OCI-LY3 (cell line): ENCODE measurements at regions not wholly inside any gene's neighbourhood (a gene's known extent, or its start where the extent isn't known, plus 50 kb on each side); places are given as distances from the start of the nearest gene placed in this dataset.
"Not testable (repeated sequence)": the region's sequence is repeated elsewhere in the genome, so short reads cannot be mapped to it uniquely, and the experiment has no call there.

Experiments used
- H2AFZ ChIP-seq: fragments of 200-600, 300-600 bp; shearing (Covaris generic); 2 replicates; pipeline ENCODE4 v1.6.0; 2014; ENCODE audit warnings: antibody characterized with exemption, low read depth, low read length
- H3K27ac ChIP-seq: fragments of 200-600, 300-600 bp; sonication (generic); 2 replicates; pipeline ENCODE4 v1.5.1; 2014; ENCODE audit warnings: mild to moderate bottlenecking, low read length, moderate library complexity, mixed read lengths
- H3K27me3 ChIP-seq: fragments of 200-600, 300-600 bp; sonication (generic); 2 replicates; pipeline ENCODE4 v1.6.1; 2014; ENCODE audit warnings: low read depth, low read length, mixed read lengths
- H3K36me3 ChIP-seq: fragments of 200-600, 300-600 bp; sonication (generic); replicated peaks from 2 replicates; pipeline ENCODE3; 2014; ENCODE audit warnings: low read depth, low read length, mixed read lengths
- H3K4me1 ChIP-seq: fragments of 300-600, 200-600 bp; sonication (generic); 2 replicates; pipeline ENCODE4 v1.6.1; 2014; ENCODE audit warnings: low read length, mixed read lengths
- H3K4me2 ChIP-seq: fragments of 200-600, 300-600 bp; sonication (generic); 2 replicates; pipeline ENCODE4 v1.6.1; 2014; ENCODE audit warnings: low read length, mixed read lengths
- H3K4me3 ChIP-seq: fragments of 300-600, 200-600 bp; sonication (generic); 2 replicates; pipeline ENCODE4 v1.5.1; 2014; ENCODE audit warnings: antibody characterized with exemption, mild to moderate bottlenecking, low read length, moderate library complexity
- H3K79me2 ChIP-seq: fragments of 300-600, 200-600 bp; shearing (Covaris generic); 2 replicates; pipeline ENCODE4 v1.6.1; 2014; ENCODE audit warnings: mild to moderate bottlenecking, low read length, mixed read lengths
- H3K9ac ChIP-seq: fragments of 300-600, 200-600 bp; shearing (Covaris generic); 2 replicates; pipeline ENCODE4 v1.6.0; 2014; ENCODE audit warnings: mild to moderate bottlenecking, low read length, moderate library complexity
- H3K9me3 ChIP-seq: fragments of 200-600, 300-600 bp; shearing (Covaris generic); 2 replicates; pipeline ENCODE4 v1.6.1; 2014; ENCODE audit warnings: low read length, mixed read lengths; ENCODE audit not compliant: insufficient read depth
- H4K20me1 ChIP-seq: fragments of 200-600, 300-600 bp; sonication (generic); 2 replicates; pipeline ENCODE4 v1.6.1; 2016; ENCODE audit warnings: low read length, mixed read lengths; ENCODE audit not compliant: insufficient read depth
- EZH2phosphoT487 ChIP-seq: fragments of 200-600 bp; shearing (Covaris generic); IDR thresholded peaks from 2 replicates; pipeline ENCODE4 v1.6.1; 2018; ENCODE audit warnings: antibody characterized with exemption, mixed run types, low read depth
- TF ChIP-seq, protein P1 (sequence below): fragments of 200-600, 300-600 bp; sonication (generic); IDR thresholded peaks from 2 replicates; pipeline ENCODE4 v1.5.1; 2014; ENCODE audit warnings: antibody characterized with exemption, low read length, low read depth

DNA sequence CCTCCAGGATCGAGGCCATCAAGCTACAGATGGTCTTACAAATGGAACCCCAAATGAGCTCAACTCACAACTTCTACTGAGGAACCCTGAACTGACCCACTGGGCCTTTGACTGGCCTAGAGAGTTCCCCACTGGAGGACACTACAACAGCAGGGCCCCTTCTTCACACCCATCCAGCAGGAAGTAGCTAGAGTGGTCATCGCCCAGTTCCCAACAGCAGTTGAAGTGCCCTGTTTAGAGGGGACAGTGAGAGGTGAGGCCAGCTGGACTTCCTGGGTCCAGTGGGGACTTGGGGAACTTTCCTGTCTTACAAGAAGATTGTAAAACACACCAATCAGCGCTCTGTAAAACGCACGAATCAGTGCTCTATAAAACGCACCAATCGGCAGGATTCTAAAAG is 247.9 kb upstream of the BTG1 start:
- H3K9me3 ChIP-seq: peaks cover 21% of the 10 kb centered on the region
- H3K36me3 ChIP-seq: peaks cover 17% of the 10 kb centered on the region
- H2AFZ ChIP-seq: no peak overlapping the region
- H3K27ac ChIP-seq: no peak overlapping the region
- no peaks in the 10 kb centered on the region for H3K27me3 ChIP-seq
- H3K79me2 ChIP-seq: no peaks in the 10 kb centered on the region
- H4K20me1 ChIP-seq: no peaks in the 10 kb centered on the region
- TF ChIP-seq, protein P1, sequence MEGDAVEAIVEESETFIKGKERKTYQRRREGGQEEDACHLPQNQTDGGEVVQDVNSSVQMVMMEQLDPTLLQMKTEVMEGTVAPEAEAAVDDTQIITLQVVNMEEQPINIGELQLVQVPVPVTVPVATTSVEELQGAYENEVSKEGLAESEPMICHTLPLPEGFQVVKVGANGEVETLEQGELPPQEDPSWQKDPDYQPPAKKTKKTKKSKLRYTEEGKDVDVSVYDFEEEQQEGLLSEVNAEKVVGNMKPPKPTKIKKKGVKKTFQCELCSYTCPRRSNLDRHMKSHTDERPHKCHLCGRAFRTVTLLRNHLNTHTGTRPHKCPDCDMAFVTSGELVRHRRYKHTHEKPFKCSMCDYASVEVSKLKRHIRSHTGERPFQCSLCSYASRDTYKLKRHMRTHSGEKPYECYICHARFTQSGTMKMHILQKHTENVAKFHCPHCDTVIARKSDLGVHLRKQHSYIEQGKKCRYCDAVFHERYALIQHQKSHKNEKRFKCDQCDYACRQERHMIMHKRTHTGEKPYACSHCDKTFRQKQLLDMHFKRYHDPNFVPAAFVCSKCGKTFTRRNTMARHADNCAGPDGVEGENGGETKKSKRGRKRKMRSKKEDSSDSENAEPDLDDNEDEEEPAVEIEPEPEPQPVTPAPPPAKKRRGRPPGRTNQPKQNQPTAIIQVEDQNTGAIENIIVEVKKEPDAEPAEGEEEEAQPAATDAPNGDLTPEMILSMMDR: no peak
- no peak for TF ChIP-seq EZH2phosphoT487
- H3K9ac ChIP-seq: no peak overlapping the region
- H3K4me2 ChIP-seq: no peak overlapping the region
- H3K4me3 ChIP-seq: no peak overlapping the region
- H3K4me1 ChIP-seq: peaks cover 15% of the 10 kb centered on the region

- TF ChIP-seq, protein P1: peak; percentile 22
- H3K27ac ChIP-seq: not testable (repeated sequence)
Measured at GRCh38 chr12:92391726-92392125, 246.1 kb upstream of the BTG1 start.

DNA sequence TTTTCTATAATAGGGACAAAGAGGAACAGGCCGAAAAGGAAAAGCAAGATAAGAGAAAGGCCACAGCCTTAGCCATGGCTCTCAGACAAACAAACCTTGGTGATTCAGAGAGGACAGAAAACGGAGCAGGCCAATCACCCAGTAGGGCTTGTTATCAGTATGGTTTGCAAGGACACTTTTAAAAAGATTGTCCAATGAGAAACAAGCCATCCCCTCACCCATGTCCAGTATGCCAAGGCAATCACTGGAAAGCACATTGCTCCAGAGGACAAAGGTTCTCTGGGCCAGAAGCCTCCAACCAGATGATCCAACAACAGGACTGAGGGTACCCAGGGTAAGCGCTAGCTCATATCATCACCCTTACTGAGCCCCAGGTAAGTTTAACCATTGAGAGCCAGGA is 243.8 kb upstream of the BTG1 start:
- H3K27ac ChIP-seq: no peak overlapping the region
- no peaks in the 10 kb centered on the region for H3K27me3 ChIP-seq
- H3K79me2 ChIP-seq: no peaks in the 10 kb centered on the region
- no peak overlapping the region for H3K4me2 ChIP-seq
- peaks cover 5% of the 10 kb centered on the region for H3K36me3 ChIP-seq
- H3K9ac ChIP-seq: no peak overlapping the region
- no peak overlapping the region for H3K4me3 ChIP-seq
- no peaks in the 10 kb centered on the region for H4K20me1 ChIP-seq
- no peak overlapping the region for H2AFZ ChIP-seq
- 0 out of 2 replicates have a peak, but pooled peaks cover 3% of the 10 kb centered on the region for H3K4me1 ChIP-seq
- TF ChIP-seq, protein P1: no peak
- TF ChIP-seq EZH2phosphoT487: no peak
- H3K9me3 ChIP-seq: peaks cover 12% of the 10 kb centered on the region

More at GRCh38 chr12:92391726-92392125, 246.1 kb upstream of the BTG1 start:
- H3K4me1 ChIP-seq, H4K20me1 ChIP-seq, H3K4me3 ChIP-seq, H2AFZ ChIP-seq, H3K4me2 ChIP-seq, H3K27me3 ChIP-seq, H3K79me2 ChIP-seq, H3K9ac ChIP-seq: not testable (repeated sequence)
- Histone ChIP-seq H3K36me3 (peaks cover 17% of the 10 kb centered on the region), H3K9me3 (peaks cover 21% of the 10 kb centered on the region)

DNA sequence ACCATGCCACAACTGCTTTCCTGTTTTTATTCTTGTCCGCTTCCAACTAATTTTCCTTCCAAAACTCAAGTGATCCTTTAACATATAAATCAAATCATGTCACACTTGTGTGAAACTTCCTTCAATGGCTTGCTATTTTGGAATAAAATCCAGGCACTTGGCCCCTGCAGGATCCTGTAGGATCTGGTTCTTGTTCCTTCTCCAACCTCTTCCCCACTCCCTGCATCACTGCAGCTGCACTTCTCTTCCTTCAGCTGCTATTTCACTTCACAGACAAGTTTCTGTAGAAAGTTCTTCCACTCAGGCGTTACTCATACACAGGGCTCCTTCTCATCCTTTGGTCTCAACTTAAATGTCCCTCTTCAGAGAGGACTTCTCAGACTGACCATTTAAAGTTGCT is 239.7 kb upstream of the BTG1 start:
- no peaks in the 10 kb centered on the region for H3K79me2 ChIP-seq
- H3K9ac ChIP-seq: no peak overlapping the region
- H3K27me3 ChIP-seq: no peaks in the 10 kb centered on the region
- H4K20me1 ChIP-seq: no peaks in the 10 kb centered on the region
- no peak for TF ChIP-seq EZH2phosphoT487
- TF ChIP-seq, protein P1: no peak
- no peak overlapping the region for H3K4me3 ChIP-seq
- H3K27ac ChIP-seq: no peak overlapping the region
- no peak overlapping the region for H2AFZ ChIP-seq
- H3K9me3 ChIP-seq: no peaks in the 10 kb centered on the region
- H3K4me1 ChIP-seq: 0 out of 2 replicates have a peak, but pooled peaks cover 5% of the 10 kb centered on the region
- H3K4me2 ChIP-seq: no peak overlapping the region
- no peaks in the 10 kb centered on the region for H3K36me3 ChIP-seq
